T-helper 22 cell (primary cell): ENCODE measurements at regions not wholly inside any gene's neighbourhood (a gene's known extent, or its start where the extent isn't known, plus 50 kb on each side); places are given as distances from the start of the nearest gene placed in this dataset.
"Not testable (repeated sequence)": the region's sequence is repeated elsewhere in the genome, so short reads cannot be mapped to it uniquely, and the experiment has no call there.

Experiments
- DNase-seq: peaks from one replicate; pipeline ENCODE4 v3.0.0-alpha.2; 2020; ENCODE audit warnings: low read depth

DNA sequence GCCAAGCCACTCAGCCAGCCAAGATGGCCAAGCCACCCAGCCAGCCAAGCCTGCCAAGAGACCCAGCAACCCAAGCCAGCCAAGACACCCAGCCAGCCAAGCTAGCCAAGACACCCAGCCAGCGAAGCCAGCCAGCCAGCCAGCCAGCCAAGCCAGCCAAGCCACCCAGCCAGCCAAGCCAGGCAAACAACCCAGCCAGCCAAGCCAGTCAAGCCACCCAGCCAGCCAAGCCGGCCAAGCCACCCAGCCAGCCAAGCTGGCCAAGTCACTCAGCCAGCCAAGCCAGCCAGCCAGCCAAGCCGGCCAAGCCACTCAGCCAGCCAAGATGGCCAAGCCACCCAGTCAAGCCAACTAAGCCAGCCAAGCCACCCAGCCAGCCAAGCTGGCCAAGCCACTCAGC lies 337.5 kb upstream of the PLGLB2 start:
- DNase-seq = not testable (repeated sequence)

DNA sequence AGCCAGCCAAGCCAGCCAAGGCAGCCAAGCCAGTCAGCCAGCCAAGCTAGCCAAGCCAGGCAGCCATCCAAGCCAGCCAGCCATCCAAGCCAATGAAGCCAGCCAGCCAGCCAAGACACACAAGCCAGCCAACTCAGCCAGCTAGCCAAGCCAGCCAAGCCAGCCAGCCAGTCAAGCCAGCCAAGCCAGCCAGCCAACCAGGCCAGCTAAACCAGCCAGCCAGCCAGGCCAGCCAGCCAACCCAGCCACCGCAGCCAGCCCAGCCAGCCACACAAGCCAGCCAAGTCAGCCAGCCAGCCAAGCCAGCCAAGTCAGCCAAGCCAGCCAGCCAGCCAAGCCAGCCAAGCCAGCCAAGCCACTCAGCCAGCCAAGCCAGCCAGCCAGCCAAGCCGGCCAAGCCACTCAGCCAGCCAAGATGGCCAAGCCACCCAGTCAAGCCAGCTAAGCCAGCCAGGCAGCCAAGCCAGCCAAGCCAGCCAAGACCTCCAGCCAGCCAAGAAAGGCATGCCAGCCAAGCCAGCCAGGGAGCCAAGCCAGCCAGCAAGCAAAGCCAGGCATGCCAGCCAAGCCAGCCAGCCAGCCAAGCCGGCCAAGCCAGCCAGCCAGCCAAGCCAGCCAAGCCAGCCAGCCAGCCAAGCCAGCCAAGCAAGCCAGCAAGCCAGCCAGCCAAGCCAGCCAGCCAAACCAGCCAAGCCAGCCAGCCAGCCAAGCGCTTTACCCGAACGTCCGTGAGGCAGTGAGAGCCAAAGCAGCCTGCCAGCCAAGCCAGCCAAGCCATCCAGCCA lies 335.7 kb upstream of the PLGLB2 start:
- not testable (repeated sequence) for DNase-seq

DNA sequence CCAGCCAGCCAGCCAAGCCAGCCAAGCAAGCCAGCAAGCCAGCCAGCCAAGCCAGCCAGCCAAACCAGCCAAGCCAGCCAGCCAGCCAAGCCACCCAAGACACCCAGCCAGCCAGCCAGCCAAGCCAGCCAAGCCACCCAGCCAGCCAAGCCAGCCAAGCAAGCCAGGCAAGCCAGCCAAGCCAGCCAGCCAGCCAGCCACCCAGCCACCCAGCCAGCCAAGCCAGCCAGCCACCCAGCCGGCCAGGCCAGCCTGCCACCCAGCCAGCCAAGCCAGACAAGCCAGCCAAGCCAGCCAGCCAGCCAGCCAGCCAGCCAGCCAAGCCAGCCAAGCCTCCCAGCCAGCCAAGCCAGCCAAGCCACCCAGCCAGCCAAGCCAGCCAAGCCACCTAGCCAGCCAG lies 333.6 kb upstream of the PLGLB2 start:
- DNase-seq = not testable (repeated sequence)

DNA sequence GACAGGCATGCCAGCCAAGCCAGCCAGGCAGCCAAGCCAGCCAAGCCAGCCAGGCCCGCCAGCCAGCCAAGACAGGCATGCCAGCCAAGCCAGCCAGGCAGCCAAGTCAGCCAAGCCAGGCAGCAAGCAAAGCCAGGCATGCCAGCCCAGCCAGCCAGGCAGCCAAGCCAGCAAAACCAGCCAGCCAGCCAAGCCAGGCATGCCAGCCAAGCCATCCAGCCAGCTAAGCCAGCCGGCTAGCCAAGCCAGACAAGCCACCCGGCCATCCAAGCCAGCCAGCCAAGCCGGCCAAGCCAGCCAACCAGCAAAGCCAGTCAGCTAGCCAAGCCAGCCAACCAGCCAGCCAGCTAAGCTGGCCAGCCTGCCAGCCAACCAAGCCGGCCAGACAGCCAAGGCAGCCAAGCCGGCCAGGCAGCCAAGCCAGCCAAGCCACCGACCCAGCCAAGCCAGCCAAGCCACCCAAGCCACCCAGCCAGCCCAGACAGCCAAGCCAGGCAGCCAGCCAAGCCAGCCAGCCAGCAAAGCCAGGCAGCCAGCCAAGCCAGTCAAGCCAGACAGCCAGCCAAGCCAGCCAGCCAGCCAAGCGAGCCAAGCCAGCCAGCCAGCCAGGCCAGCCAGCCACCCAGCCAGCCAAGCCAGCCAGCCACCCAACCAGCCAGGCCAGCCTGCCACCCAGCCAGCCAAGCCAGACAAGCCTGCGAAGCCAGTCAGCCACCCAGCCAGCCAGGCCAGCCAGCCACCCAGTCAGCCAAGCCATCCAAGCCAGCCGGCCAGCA lies 332.9 kb upstream of the PLGLB2 start:
- not testable (repeated sequence) for DNase-seq

DNA sequence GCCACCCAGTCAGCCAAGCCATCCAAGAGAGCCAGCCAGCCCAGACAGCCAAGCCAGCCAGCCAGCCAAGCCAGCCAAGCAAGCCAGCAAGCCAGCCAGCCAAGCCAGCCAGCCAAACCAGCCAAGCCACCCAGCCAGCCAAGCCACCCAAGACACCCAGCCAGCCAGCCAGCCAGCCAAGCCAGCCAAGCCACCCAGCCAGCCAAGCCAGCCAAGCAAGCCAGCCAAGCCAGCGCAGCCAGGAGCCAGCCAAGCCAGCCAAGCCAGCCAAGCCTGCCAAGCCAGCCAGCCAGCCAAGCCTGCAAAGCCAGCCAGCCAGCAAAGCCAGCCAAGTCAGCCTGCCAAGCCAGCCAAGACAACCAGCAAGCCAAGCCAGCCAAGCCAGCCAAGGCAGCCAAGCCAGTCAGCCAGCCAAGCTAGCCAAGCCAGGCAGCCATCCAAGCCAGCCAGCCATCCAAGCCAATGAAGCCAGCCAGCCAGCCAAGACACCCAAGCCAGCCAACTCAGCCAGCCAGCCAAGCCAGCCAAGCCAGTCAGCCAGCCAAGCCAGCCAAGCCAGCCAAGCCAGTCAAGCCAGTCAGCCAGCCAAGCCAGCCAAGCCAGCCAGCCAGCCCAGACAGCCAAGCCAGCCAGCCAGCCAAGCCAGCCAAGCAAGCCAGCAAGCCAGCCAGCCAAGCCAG lies 332.2 kb upstream of the PLGLB2 start:
- DNase-seq = not testable (repeated sequence)

DNA sequence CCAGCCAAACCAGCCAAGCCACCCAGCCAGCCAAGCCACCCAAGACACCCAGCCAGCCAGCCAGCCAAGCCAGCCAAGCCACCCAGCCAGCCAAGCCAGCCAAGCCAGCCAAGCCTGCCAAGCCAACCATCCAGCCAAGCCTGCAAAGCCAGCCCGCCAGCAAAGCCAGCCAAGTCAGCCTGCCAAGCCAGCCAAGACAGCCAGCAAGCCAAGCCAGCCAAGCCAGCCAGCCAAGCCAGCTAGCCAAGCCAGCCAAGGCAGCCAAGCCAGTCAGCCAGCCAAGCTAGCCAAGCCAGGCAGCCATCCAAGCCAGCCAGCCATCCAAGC lies 331.7 kb upstream of the PLGLB2 start:
- not testable (repeated sequence) for DNase-seq

DNA sequence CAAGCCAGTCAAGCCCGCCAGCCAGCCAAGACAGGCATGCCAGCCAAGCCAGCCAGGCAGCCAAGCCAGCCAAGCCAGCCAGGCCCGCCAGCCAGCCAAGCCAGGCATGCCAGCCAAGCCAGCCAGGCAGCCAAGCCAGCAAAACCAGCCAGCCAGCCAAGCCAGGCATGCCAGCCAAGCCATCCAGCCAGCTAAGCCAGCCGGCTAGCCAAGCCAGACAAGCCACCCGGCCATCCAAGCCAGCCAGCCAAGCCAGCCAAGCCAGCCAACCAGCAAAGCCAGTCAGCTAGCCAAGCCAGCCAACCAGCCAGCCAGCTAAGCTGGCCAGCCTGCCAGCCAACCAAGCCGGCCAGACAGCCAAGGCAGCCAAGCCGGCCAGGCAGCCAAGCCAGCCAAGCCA lies 330.7 kb upstream of the PLGLB2 start:
- DNase-seq = not testable (repeated sequence)

DNA sequence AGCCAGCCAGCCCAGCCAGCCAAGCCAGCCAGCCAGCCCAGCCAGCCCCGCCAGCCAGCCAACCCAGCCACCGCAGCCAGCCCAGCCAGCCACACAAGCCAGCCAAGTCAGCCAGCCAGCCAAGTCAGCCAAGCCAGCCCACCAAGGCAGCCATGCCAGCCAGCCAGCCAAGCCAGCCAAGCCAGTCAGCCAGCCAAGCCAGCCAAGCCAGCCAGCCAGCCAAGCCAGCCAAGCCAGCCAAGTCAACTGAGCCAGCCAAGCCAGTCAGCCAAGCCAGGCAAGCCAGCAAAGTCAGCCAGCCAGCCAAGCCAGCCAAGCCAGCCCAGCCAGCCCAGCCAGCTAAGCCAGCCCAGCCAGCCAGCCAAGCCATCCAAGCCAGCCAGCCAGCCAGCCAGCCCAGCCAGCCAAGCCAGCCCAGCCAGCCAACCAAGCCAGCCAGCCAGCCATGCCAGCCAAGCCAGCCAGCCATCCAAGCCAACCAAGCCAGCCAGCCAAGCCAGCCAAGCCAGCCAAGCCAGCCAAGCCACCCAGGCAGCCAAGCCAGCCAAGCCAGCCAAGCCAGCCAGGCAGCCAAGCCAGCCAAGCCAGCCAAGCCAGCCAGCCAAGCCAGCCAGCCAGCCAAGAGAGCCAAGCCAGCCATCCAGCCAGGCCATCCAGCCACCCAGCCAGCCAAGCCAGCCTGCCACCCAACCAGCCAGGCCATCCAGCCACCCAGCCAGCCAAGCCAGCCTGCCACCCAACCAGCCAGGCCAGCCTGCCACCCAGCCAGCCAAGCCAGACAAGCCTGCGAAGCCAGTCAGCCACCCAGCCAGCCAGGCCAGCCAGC lies 329.9 kb upstream of the PLGLB2 start:
- not testable (repeated sequence) for DNase-seq

DNA sequence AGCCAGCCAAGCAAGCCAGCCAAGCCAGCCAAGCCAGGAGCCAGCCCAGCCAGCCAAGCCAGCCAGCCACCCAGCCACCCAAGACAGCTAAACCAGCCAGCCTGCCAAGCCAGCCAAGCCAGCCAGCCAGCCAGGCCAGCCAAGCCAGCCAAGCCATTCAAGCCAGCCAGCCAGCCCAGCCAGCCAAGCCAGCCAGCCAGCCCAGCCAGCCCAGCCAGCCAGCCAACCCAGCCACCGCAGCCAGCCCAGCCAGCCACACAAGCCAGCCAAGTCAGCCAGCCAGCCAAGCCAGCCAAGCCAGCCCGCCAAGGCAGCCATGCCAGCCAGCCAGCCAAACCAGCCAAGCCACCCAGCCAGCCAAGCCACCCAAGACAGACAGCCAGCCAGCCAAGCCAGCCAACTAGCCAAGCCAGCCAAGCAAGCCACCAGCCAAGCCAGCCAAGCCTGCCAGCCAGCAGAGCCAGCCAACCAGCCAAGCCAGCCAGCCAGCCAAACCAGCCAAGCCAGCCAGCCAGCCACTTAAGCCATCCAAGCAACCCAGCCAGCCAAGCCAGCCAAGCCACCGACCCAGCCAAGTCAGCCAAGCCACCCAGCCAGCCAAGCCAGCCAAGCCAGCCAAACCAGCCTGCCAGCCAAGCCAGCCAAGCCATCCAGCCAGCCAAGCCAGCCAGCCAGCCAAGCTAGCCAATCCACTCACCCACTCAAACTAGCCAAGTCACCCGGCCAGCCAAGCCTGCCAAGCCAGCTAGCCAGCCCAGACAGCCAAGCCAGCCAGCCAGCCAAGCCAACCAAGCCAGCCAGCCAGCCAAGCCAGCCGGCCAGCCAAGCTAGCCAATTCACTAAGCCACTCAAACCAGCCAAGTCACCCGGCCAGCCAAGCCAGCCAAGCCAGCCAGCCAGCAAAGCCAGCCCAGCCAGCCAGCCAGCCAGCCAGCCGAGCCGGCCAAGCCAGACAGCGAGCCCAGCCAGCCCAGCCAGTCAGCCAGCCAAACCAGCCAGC lies 328.8 kb upstream of the PLGLB2 start:
- not testable (repeated sequence) for DNase-seq

DNA sequence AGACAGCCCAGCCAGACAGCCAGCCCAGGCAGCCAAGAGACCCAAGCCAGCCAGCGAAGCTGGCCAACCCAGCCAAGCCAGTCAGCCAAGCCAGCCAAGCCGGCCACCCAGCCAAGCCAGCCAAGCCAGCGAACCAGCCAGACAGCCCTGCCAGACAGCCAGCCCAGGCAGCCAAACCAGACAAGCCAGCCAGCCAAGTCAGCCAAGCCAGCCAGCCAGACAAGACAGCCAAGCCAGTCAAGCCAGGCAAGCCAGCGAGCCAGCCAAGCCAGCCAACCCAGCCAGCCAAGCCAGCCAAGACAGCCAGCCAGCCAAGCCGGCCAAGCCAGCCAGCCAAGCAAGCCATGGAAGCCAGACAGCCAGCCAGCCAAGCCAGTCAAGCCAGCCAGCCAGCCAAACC lies 327.9 kb upstream of the PLGLB2 start:
- not testable (repeated sequence) for DNase-seq

DNA sequence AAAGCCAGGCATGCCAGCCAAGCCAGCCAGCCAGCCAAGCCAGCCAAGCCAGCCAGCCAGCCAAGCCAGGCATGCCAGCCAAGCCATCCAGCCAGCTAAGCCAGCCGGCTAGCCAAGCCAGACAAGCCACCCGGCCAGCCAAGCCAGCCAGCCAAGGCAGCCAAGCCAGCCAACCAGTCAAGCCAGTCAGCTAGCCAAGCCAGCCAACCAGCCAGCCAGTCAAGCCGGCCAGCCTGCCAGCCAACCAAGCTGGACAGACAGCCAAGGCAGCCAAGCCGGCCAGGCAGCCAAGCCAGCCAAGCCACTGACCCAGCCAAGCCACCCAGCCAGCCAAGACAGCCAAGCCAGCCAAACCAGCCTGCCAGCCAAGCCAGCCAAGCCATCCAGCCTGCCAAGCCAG lies 326.9 kb upstream of the PLGLB2 start:
- DNase-seq = not testable (repeated sequence)

DNA sequence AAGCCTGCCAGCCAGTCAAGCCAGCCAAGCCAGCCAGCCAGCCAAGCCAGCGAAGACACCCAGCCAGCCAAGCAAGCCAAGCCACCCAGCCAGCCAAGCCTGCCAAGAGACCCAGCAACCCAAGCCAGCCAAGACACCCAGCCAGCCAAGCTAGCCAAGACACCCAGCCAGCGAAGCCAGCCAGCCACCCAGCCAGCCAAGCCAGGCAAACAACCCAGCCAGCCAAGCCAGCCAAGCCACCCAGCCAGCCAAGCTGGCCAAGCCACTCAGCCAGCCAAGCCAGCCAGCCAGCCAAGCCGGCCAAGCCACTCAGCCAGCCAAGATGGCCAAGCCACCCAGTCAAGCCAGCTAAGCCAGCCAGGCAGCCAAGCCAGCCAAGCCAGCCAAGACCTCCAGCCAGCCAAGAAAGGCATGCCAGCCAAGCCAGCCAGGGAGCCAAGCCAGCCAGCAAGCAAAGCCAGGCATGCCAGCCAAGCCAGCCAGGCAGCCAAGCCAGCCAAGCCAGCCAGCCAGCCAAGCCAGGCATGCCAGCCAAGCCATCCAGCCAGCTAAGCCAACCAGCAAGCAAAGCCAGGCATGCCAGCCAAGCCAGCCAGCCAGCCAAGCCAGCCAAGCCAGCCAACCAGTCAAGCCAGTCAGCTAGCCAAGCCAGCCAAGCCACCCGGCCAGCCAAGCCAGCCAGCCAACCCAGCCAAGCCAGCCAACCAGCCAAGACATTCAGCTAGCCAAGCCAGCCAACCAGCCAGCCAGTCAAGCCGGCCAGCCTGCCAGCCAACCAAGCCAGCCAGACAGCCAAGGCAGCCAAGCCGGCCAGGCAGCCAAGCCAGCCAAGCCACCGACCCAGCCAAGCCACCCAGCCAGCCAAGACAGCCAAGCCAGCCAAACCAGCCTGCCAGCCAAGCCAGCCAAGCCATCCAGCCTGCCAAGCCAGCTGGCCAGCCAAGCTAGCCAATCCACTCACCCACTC lies 323.8 kb upstream of the PLGLB2 start:
- not testable (repeated sequence) for DNase-seq

DNA sequence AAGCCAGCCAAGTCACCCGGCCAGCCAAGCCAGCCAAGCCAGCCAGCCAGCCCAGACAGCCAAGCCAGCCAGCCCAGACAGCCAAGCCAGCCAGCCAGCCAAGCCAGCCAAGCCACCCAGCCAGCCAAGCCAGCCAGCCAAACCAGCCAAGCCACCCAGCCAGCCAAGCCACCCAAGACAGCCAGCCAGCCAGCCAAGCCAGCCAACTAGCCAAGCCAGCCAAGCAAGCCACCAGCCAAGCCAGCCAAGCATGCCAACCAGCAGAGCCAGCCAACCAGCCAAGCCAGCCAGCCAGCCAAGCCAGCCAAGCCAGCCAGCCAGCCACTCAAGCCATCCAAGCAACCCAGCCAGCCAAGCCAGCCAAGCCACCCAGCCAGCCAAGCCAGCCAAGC lies 323.1 kb upstream of the PLGLB2 start:
- not testable (repeated sequence) for DNase-seq

DNA sequence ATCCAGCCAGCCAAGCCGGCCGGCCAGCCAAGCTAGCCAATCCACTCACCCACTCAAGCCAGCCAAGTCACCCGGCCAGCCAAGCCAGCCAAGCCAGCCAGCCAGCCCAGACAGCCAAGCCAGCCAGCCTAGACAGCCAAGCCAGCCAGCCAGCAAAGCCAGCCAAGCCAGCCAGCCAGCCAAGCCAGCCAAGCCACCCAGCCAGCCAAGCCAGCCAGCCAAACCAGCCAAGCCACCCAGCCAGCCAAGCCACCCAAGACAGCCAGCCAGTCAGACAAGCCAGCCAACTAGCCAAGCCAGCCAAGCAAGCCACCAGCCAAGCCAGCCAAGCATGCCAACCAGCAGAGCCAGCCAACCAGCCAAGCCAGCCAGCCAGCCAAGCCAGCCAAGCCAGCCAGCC lies 322.7 kb upstream of the PLGLB2 start:
- not testable (repeated sequence) for DNase-seq

DNA sequence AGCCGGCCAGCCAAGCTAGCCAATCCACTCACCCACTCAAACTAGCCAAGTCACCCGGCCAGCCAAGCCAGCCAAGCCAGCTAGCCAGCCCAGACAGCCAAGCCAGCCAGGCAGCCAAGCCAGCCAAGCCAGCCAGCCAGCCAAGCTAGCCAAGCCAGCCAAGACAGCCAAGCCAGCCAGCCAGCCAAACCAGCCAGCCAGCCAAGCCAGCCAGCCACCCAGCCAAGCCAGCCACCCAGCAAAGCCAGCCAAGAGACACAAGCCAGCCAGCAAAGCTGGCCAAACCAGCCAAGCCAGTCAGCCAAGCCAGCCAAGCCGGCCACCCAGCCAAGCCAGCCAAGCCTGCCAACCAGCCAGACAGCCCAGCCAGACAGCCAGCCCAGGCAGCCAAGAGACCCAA lies 322.2 kb upstream of the PLGLB2 start:
- DNase-seq = not testable (repeated sequence)

DNA sequence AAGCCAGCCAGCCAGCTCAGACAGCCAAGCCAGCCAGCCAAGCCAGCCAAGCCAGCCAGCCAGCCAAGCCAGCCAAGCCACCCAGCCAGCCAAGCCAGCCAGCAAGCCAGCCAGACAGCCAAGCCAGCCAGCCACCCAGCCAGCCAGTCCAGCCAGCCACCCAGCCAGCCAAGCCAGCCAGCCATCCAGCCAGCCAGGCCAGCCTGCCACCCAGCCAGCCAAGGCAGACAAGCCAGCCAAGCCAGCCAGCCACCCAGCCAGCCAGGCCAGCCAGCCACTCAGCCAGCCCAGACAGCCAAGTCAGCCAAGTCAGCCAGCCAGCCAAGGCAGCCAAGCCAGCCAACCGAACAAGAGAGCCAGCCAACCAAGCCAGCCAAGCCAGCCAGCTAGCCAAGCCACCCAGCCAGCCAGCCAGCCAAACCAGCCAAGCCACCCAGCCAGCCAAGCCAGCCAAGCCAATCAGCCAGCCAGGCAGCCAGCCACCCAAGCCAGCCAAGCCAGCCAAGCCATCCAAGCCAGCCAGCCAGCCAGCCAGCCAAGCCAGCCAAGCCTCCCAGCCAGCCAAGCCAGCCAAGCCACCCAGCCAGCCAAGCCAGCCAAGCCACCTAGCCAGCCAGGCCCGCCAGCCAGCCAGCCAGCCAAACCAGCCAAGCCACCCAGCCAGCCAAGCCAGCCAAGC lies 319.3 kb upstream of the PLGLB2 start:
- DNase-seq = not testable (repeated sequence)

DNA sequence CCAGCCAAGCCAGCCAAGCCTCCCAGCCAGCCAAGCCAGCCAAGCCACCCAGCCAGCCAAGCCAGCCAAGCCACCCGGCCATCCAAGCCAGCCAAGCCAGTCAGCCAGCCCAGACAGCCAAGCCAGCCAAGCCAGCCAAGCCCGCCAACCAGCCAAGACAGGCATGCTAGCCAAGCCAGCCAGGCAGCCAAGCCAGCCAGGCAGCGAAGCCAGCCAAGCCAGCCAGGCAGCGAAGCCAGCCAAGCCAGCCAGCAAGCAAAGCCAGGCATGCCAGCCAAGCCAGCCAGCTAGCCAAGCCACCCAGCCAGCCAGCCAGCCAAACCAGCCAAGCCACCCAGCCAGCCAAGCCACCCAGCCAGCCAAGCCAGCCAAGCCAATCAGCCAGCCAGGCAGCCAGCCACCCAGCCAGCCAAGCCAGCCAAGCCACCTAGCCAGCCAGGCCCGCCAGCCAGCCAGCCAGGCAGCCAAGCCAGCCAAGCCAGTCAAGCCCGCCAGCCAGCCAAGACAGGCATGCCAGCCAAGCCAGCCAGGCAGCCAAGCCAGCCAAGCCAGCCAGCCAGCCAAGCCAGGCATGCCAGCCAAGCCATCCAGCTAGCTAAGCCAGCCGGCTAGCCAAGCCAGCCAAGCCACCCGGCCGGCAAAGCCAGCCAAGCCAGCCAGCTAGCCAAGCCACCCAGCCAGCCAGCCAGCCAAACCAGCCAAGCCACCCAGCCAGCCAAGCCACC lies 318.5 kb upstream of the PLGLB2 start:
- not testable (repeated sequence) for DNase-seq

DNA sequence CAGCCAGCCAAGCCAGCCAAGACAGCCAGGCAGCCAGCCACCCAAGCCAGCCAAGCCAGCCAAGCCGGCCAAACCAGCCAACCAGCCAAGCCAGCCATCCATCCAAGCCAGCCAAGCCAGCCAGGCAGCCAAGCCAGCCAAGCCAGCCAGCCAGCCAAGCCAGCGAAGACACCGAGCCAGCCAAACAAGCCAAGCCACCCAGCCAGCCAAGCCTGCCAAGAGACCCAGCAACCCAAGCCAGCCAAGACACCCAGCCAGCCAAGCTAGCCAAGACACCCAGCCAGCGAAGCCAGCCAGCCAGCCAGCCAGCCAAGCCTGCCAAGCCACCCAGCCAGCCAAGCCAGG lies 318.0 kb upstream of the PLGLB2 start:
- not testable (repeated sequence) for DNase-seq
